Gastroesophageal sphincter (tissue), 4 donors: ENCODE measurements at regions not wholly inside any gene's neighbourhood (a gene's known extent, or its start where the extent isn't known, plus 50 kb on each side); places are given as distances from the start of the nearest gene placed in this dataset.

Experiments
- ATAC-seq: fragments of 150-250 bp; one replicate; pipeline ENCODE4 v1.9.1; 2016; ENCODE audit warnings: mild to moderate bottlenecking, moderate library complexity
- H3K27ac ChIP-seq, 4 donors: fragments of 200-600 bp; sonication (generic) in 3 of 4; 1 replicate in 3 of 4; 2 replicates in 1 of 4; pipeline ENCODE4 v1.5.1; 2016 to 2019
- H3K27me3 ChIP-seq: fragments of 200-600 bp; sonication (generic); one replicate; pipeline ENCODE4 v1.5.1; 2019
- H3K36me3 ChIP-seq, 2 donors: fragments of 200-600 bp; sonication (generic); one replicate each; pipeline ENCODE4 v1.5.1; 2019; ENCODE audit warnings: control low read depth in 1 of 2
- H3K4me1 ChIP-seq, 3 donors: fragments of 200-600 bp; sonication (generic); 1 replicate in 2 of 3; 2 replicates in 1 of 3; pipeline ENCODE4 v1.5.1; 2016 to 2019; ENCODE audit warnings: control low read depth in 2 of 3
- H3K4me3 ChIP-seq, 2 donors: fragments of 200-600 bp; sonication (generic); one replicate each; pipeline ENCODE4 v1.5.1; 2019; ENCODE audit warnings: mild to moderate bottlenecking in 1 of 2, moderate library complexity in 1 of 2
- H3K9me3 ChIP-seq, 3 donors: fragments of 200-600 bp; sonication (generic); one replicate each; pipeline ENCODE4 v1.5.1; 2017 to 2019; ENCODE audit warnings: control low read depth in 2 of 3
- CTCF ChIP-seq, 4 experiments: fragments of 200-600 bp in 2 of 4; fragments of 450-650 bp in 2 of 4; sonication (generic) in 1 of 4; IDR thresholded peaks; one replicate each; pipeline ENCODE4 v1.5.1; 2017 to 2019; ENCODE audit warnings: antibody characterized with exemption in 4 of 4, mild to moderate bottlenecking in 2 of 4, moderate library complexity in 2 of 4
- EP300 ChIP-seq: sonication (generic); formaldehyde crosslinking; IDR thresholded peaks from one replicate; pipeline ENCODE4 v1.6.1; 2017; ENCODE audit warnings: antibody characterized with exemption, mild to moderate bottlenecking
- POLR2A ChIP-seq, 2 donors: fragments of 450-650 bp; IDR thresholded peaks; one replicate each; pipeline ENCODE4 v1.6.1; 2017; ENCODE audit warnings: antibody characterized with exemption in 2 of 2, mild to moderate bottlenecking in 2 of 2, moderate library complexity in 1 of 2
- POLR2AphosphoS5 ChIP-seq: sonication (generic); formaldehyde crosslinking; IDR thresholded peaks from one replicate; pipeline ENCODE4 v1.6.1; 2017; ENCODE audit warnings: antibody characterized with exemption
- WGBS, 2 donors: methylation state at CpG; one replicate each; pipeline ENCODE4 v1.1.5; 2018; ENCODE audit warnings: low coverage in 1 of 2; 5-methylcytosine and 5-hydroxymethylcytosine counted together

- no peak for ATAC-seq
- no peaks in the 10 kb centered on the region for H3K27me3 ChIP-seq
- H3K27ac ChIP-seq = no peak overlapping the region
- TF ChIP-seq CTCF (IDR thresholded peaks at IDR 0.05) (no peak), EP300 (no peak), POLR2AphosphoS5 (no peak), POLR2A (IDR thresholded peaks at IDR 0.05) (no peak)
- no peaks in the 10 kb centered on the region for H3K36me3 ChIP-seq
- WGBS, 2 donors = 55 to 67% methylated on average over 1 of the region's 1 CpG
- no peaks in the 10 kb centered on the region for H3K4me1 ChIP-seq
- no peaks in the 10 kb centered on the region for H3K9me3 ChIP-seq
- no peak overlapping the region for H3K4me3 ChIP-seq
Measured at GRCh38 chr2:17101091-17101490, 417.1 kb downstream of the RAD51AP2 start.

DNA sequence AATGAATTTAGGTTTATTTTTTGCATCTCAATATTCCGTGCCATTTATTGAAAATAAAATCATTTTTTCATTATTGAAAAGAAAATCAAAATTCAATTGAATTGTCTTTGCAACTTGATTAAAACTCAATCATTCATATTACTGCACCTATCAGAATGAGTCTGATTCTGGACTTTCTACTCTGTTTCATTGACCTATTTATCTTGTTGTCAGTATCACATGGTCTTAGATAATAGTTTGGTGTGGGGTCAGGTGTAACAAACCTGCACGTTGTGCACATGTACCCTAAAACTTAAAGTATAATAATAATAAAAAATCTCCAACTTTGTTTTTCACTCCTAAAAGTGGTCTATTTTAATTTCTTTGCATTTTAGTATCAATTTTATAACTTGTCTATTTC, 422.9 kb downstream of the RAD51AP2 start:
- H3K4me1 ChIP-seq = no peaks in the 10 kb centered on the region
- WGBS, 2 donors = 70 to 80% methylated on average over 2 of the region's 2 CpGs
- no peak overlapping the region for H3K27ac ChIP-seq
- no peaks in the 10 kb centered on the region for H3K27me3 ChIP-seq
- no peaks in the 10 kb centered on the region for H3K9me3 ChIP-seq
- no peak for ATAC-seq
- H3K4me3 ChIP-seq = no peak overlapping the region
- H3K36me3 ChIP-seq = no peaks in the 10 kb centered on the region
- TF ChIP-seq EP300 = no peak

GRCh38 chr2:17093712-17094111, 424.5 kb downstream of the RAD51AP2 start:
- H3K27ac ChIP-seq = no peak overlapping the region
- ATAC-seq = no peak
- no peaks in the 10 kb centered on the region for H3K36me3 ChIP-seq
- WGBS, 2 donors = 33 to 41% methylated on average over 1 of the region's 1 CpG
- no peak overlapping the region for H3K4me3 ChIP-seq
- H3K27me3 ChIP-seq = no peaks in the 10 kb centered on the region
- no peak for TF ChIP-seq POLR2AphosphoS5
- TF ChIP-seq CTCF (IDR thresholded peaks at IDR 0.05) = no peak
- TF ChIP-seq POLR2A (IDR thresholded peaks at IDR 0.05) = no peak
- no peak for TF ChIP-seq EP300
- H3K9me3 ChIP-seq = no peaks in the 10 kb centered on the region
- H3K4me1 ChIP-seq = no peaks in the 10 kb centered on the region

- WGBS, 2 donors = 57 to 100% methylated on average over 1 of the region's 1 CpG
- ATAC-seq = no peak
- no peak for TF ChIP-seq POLR2A (IDR thresholded peaks at IDR 0.05)
- no peak for TF ChIP-seq EP300
- TF ChIP-seq POLR2AphosphoS5 = no peak
- no peak for TF ChIP-seq CTCF (IDR thresholded peaks at IDR 0.05)
Measured at GRCh38 chr2:17086990-17087389, 421.4 kb upstream of the CYRIA start.

GRCh38 chr2:17085546-17086202, 420.0 kb upstream of the CYRIA start:
- TF ChIP-seq POLR2A (IDR thresholded peaks at IDR 0.05) (no peak), CTCF (IDR thresholded peaks at IDR 0.05) (no peak), POLR2AphosphoS5 (no peak), EP300 (no peak)

More at GRCh38 chr2:17086990-17087389, 421.4 kb upstream of the CYRIA start:
- Histone ChIP-seq H3K36me3 (no peaks in the 10 kb centered on the region), H3K4me1 (no peaks in the 10 kb centered on the region), H3K27ac (no peak overlapping the region), H3K27me3 (no peaks in the 10 kb centered on the region), H3K9me3 (no peaks in the 10 kb centered on the region), H3K4me3 (no peak overlapping the region)

More at GRCh38 chr2:17085546-17086202, 420.0 kb upstream of the CYRIA start:
- 67 to 68% methylated on average over 2 of the region's 2 CpGs for WGBS, 2 donors
- no peaks in the 10 kb centered on the region for H3K36me3 ChIP-seq
- H3K9me3 ChIP-seq = no peaks in the 10 kb centered on the region
- H3K27ac ChIP-seq = no peak overlapping the region
- H3K4me3 ChIP-seq = no peak overlapping the region
- no peaks in the 10 kb centered on the region for H3K27me3 ChIP-seq
- ATAC-seq = no peak
- no peaks in the 10 kb centered on the region for H3K4me1 ChIP-seq
